Mesenchymal stem cell (in vitro differentiated cells and primary cell): ENCODE measurements at regions not wholly inside any gene's neighbourhood (a gene's known extent, or its start where the extent isn't known, plus 50 kb on each side); places are given as distances from the start of the nearest gene placed in this dataset.

Experiments
- DNase-seq: peaks from one replicate; pipeline ENCODE4 v3.0.0-alpha.2; 2013
- H2AFZ ChIP-seq: one replicate; pipeline ENCODE4 v1.6.1; 2013; ENCODE audit warnings: low read depth, mild to moderate bottlenecking, control low read depth, inconsistent platforms, low read length, moderate library complexity
- H2AK5ac ChIP-seq: 2 replicates; pipeline ENCODE4 v1.6.1; 2013; ENCODE audit warnings: low read length, moderate library complexity, mild to moderate bottlenecking, inconsistent platforms; ENCODE audit not compliant: severe bottlenecking
- H2BK120ac ChIP-seq: one replicate; pipeline ENCODE4 v1.6.1; 2013; ENCODE audit warnings: low read depth, mild to moderate bottlenecking, inconsistent platforms, low read length, moderate library complexity
- H2BK12ac ChIP-seq, 2 experiments: one replicate each; pipeline ENCODE4 v1.6.1; 2013; ENCODE audit warnings: inconsistent platforms in 2 of 2, low read length in 2 of 2, mild to moderate bottlenecking in 2 of 2, moderate library complexity in 2 of 2, control low read depth in 1 of 2
- H2BK15ac ChIP-seq: one replicate; pipeline ENCODE4 v1.6.1; 2013; ENCODE audit warnings: mild to moderate bottlenecking, low read depth, inconsistent platforms; ENCODE audit not compliant: poor library complexity, severe bottlenecking
- H2BK5ac ChIP-seq: 2 replicates; pipeline ENCODE4 v1.6.1; 2013; ENCODE audit warnings: low read depth, mild to moderate bottlenecking, low read length, control low read depth, inconsistent platforms; ENCODE audit not compliant: poor library complexity, severe bottlenecking
- H3K14ac ChIP-seq, 2 experiments: one replicate each; pipeline ENCODE4 v1.6.1; 2013; ENCODE audit warnings: inconsistent platforms in 2 of 2, low read length in 2 of 2, control low read depth in 1 of 2, mild to moderate bottlenecking in 1 of 2, moderate library complexity in 1 of 2
- H3K18ac ChIP-seq, 2 experiments: one replicate each; pipeline ENCODE4 v1.6.1; 2013; ENCODE audit warnings: inconsistent platforms in 2 of 2, low read length in 2 of 2, control low read depth in 1 of 2, low read depth in 1 of 2, mild to moderate bottlenecking in 1 of 2
- H3K23ac ChIP-seq, 2 experiments: one replicate each; pipeline ENCODE4 v1.6.1; 2013; ENCODE audit warnings: inconsistent platforms in 2 of 2, low read length in 2 of 2, mild to moderate bottlenecking in 2 of 2, moderate library complexity in 2 of 2, control low read depth in 1 of 2
- H3K27ac ChIP-seq: 2 replicates; pipeline ENCODE4 v1.5.1; 2013; ENCODE audit warnings: mild to moderate bottlenecking, moderate library complexity, low read length, control low read depth, inconsistent platforms; ENCODE audit not compliant: poor library complexity, severe bottlenecking
- H3K27me3 ChIP-seq, 2 experiments: 2 replicates each; pipeline versions ENCODE4 v1.6.1 to v1.7.0; 2013; ENCODE audit warnings: low read length in 2 of 2, mild to moderate bottlenecking in 2 of 2, moderate library complexity in 2 of 2, control low read depth in 1 of 2, inconsistent platforms in 1 of 2; ENCODE audit not compliant: control insufficient read depth in 1 of 2, insufficient read depth in 1 of 2
- H3K36me3 ChIP-seq, 2 experiments: 2 replicates each; pipeline versions ENCODE4 v1.6.1 to v1.7.0; 2013; ENCODE audit warnings: low read length in 2 of 2, control low read depth in 1 of 2, inconsistent platforms in 1 of 2, low read depth in 1 of 2, mild to moderate bottlenecking in 1 of 2; ENCODE audit not compliant: insufficient read depth in 2 of 2, control insufficient read depth in 1 of 2
- H3K4ac ChIP-seq, 2 experiments: one replicate each; pipeline ENCODE4 v1.6.1; 2013; ENCODE audit warnings: inconsistent platforms in 2 of 2, low read length in 2 of 2, mild to moderate bottlenecking in 2 of 2, moderate library complexity in 2 of 2, control low read depth in 1 of 2, low read depth in 1 of 2
- H3K4me1 ChIP-seq: 2 replicates; pipeline ENCODE4 v1.6.1; 2013; ENCODE audit warnings: low read depth, low read length, control low read depth; ENCODE audit not compliant: control insufficient read depth, insufficient read depth
- H3K4me2 ChIP-seq: 2 replicates; pipeline ENCODE4 v1.6.1; 2013; ENCODE audit warnings: low read length, mild to moderate bottlenecking, inconsistent platforms; ENCODE audit not compliant: poor library complexity, severe bottlenecking
- H3K4me3 ChIP-seq, 2 experiments: 2 replicates each; pipeline versions ENCODE4 v1.5.1 to v1.7.0; 2013; ENCODE audit warnings: low read length in 2 of 2, mild to moderate bottlenecking in 2 of 2, control low read depth in 1 of 2, low read depth in 1 of 2; ENCODE audit not compliant: insufficient read depth in 1 of 2
- H3K79me1 ChIP-seq: replicated peaks from 2 replicates; pipeline ENCODE4 v1.6.1; 2013; ENCODE audit warnings: mild to moderate bottlenecking, control low read depth, low read length, inconsistent platforms; ENCODE audit not compliant: poor library complexity, severe bottlenecking
- H3K9ac ChIP-seq: 2 replicates; pipeline ENCODE4 v1.7.0; 2013; ENCODE audit warnings: mild to moderate bottlenecking, low read length, moderate library complexity
- H3K9me3 ChIP-seq: 2 replicates; pipeline ENCODE4 v1.7.0; 2013; ENCODE audit warnings: mild to moderate bottlenecking, low read length; ENCODE audit not compliant: control insufficient read depth
- H4K8ac ChIP-seq: one replicate; pipeline ENCODE4 v1.6.1; 2013; ENCODE audit warnings: inconsistent platforms, mild to moderate bottlenecking, low read length, moderate library complexity
- H4K91ac ChIP-seq: one replicate; pipeline ENCODE4 v1.6.1; 2013; ENCODE audit warnings: mild to moderate bottlenecking, low read length, inconsistent platforms
- WGBS: methylation state at CpG from one replicate; pipeline ENCODE4 v1.1.7; 2013; ENCODE audit warnings: mixed read lengths; 5-methylcytosine and 5-hydroxymethylcytosine counted together

DNA sequence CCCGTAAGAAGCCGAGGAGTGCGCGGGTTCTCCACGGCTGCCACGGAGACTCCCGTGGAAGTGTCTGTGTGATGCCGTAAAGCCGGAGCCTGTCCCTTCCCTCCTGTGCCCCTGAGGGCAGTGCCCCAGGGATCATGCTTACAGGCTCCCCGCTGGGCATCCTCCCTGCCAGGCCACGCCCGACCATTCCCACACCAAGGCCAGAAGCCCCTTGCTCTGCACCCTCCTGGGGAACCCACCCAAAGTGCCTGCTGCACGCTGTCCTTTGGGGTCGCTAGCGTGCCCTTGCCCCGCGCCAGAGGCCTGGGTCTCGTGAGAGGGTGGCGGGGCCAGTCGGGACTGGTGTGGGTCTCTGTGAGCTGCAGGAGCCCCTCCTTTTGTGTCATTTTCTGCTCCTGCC, 228.5 kb upstream of the C1orf174 start:
- Histone ChIP-seq H4K8ac (no peak overlapping the region), H3K9me3 (no peaks in the 10 kb centered on the region), H2BK120ac (no peak overlapping the region), H3K4me1 (no peaks in the 10 kb centered on the region), H3K14ac (no peak overlapping the region), H3K23ac (no peak overlapping the region), H2BK12ac (no peak overlapping the region), H3K4me2 (no peak overlapping the region), H3K36me3 (no peaks in the 10 kb centered on the region), H3K79me1 (no peaks in the 10 kb centered on the region), H3K9ac (no peak overlapping the region), H2BK5ac (no peak overlapping the region), H4K91ac (no peak overlapping the region), H3K4me3 (no peak overlapping the region), H3K27me3 (no peaks in the 10 kb centered on the region), H3K18ac (no peak overlapping the region), H3K4ac (no peak overlapping the region), H3K27ac (no peak overlapping the region), H2AFZ (no peak overlapping the region), H2BK15ac (no peak overlapping the region), H2AK5ac (no peak overlapping the region)
- 90% methylated on average over 20 of the region's 20 CpGs for WGBS
- no peak for DNase-seq

DNA sequence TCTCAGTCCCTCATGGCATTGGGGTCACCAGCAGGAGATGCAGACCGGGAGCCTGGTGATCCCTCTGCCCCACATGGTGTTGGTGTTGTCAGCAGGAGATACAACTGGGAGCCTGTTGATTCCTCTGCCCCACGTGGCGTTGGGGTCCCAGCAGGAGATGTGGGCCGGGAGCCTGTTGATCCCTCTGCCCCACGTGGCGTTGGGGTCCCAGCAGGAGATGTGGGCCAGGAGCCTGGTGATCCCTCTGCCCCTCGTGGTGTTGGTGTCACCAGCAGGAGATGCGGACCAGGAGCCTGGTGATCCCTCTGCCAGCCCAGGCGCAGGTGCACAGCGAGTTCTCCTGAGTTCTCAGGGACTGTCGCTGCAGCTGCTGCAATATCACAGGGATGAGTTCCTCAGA, 229.6 kb upstream of the C1orf174 start:
- no peak overlapping the region for H2AK5ac ChIP-seq
- H3K27ac ChIP-seq = no peak overlapping the region
- no peak overlapping the region for H2BK5ac ChIP-seq
- no peak overlapping the region for H4K8ac ChIP-seq
- no peaks in the 10 kb centered on the region for H3K27me3 ChIP-seq
- DNase-seq = no peak
- no peak overlapping the region for H3K14ac ChIP-seq
- H3K36me3 ChIP-seq = no peaks in the 10 kb centered on the region
- H3K23ac ChIP-seq = no peak overlapping the region
- no peak overlapping the region for H3K4me3 ChIP-seq
- no peaks in the 10 kb centered on the region for H3K9me3 ChIP-seq
- H3K79me1 ChIP-seq = no peaks in the 10 kb centered on the region
- no peak overlapping the region for H2BK15ac ChIP-seq
- no peak overlapping the region for H3K18ac ChIP-seq
- H3K9ac ChIP-seq = no peak overlapping the region
- H2BK12ac ChIP-seq = no peak overlapping the region
- no peak overlapping the region for H4K91ac ChIP-seq
- WGBS = 70% methylated on average over 11 of the region's 11 CpGs
- H3K4me2 ChIP-seq = no peak overlapping the region
- no peak overlapping the region for H2AFZ ChIP-seq
- no peak overlapping the region for H3K4ac ChIP-seq
- no peak overlapping the region for H2BK120ac ChIP-seq
- no peaks in the 10 kb centered on the region for H3K4me1 ChIP-seq

DNA sequence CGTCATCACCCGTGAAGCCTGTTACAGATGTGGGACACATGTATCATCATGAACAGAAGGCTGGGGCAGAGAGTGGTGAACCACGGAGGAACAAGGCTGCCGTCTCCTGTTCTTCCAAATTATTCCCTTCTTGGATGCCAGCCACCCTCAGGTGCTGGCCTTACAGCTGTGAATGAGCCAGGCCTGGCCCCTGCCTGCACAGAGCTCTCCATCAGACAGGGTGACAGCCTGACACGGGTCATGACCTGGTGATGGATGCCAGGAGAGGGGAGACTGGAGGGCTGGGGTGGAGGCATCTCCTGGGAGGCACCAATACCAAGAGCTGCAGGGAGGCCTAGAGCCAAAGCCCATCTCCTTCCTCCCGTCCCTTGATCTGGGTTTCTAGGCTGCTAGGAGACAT, 230.0 kb upstream of the C1orf174 start:
- DNase-seq = no peak
- H3K18ac ChIP-seq = no peak overlapping the region
- H2BK12ac ChIP-seq = no peak overlapping the region
- H2BK120ac ChIP-seq = no peak overlapping the region
- H2AK5ac ChIP-seq = no peak overlapping the region
- H4K8ac ChIP-seq = no peak overlapping the region
- H3K4me2 ChIP-seq = no peak overlapping the region
- no peak overlapping the region for H2BK5ac ChIP-seq
- H3K4me3 ChIP-seq = no peak overlapping the region
- H3K9ac ChIP-seq = no peak overlapping the region
- H4K91ac ChIP-seq = no peak overlapping the region
- 84% methylated on average over 6 of the region's 6 CpGs for WGBS
- no peak overlapping the region for H2BK15ac ChIP-seq
- H3K23ac ChIP-seq = no peak overlapping the region
- H3K27ac ChIP-seq = no peak overlapping the region
- no peak overlapping the region for H2AFZ ChIP-seq
- H3K9me3 ChIP-seq = peaks cover under 1% of the 10 kb centered on the region
- no peaks in the 10 kb centered on the region for H3K27me3 ChIP-seq
- no peaks in the 10 kb centered on the region for H3K4me1 ChIP-seq
- no peaks in the 10 kb centered on the region for H3K36me3 ChIP-seq
- no peak overlapping the region for H3K4ac ChIP-seq
- no peak overlapping the region for H3K14ac ChIP-seq
- H3K79me1 ChIP-seq = no peaks in the 10 kb centered on the region

DNA sequence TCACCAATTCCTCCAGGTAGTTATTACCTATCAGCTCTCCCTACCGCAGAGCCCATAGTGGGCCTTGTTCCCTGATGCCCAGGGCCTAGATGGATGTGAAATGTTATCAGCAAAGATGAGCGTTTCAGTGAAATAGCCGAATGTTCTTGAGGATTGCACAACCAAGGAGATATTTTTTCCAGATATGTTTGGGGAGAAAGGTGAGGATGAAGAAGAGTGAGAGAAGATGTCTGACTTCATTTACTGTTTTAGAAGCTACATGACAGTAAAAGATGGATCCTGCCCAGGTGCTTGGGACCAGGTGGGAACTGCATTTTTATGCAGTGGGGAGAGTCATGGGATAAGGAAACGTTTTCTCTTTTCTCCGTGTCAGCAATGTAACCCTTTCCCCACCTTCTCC, 231.7 kb upstream of the C1orf174 start:
- H3K4ac ChIP-seq = no peak overlapping the region
- no peaks in the 10 kb centered on the region for H3K27me3 ChIP-seq
- WGBS = 66% methylated on average over 5 of the region's 5 CpGs
- H3K14ac ChIP-seq = no peak overlapping the region
- H3K27ac ChIP-seq = no peak overlapping the region
- H2BK12ac ChIP-seq = no peak overlapping the region
- no peak overlapping the region for H3K4me2 ChIP-seq
- DNase-seq = no peak
- H2BK15ac ChIP-seq = no peak overlapping the region
- H2BK120ac ChIP-seq = no peak overlapping the region
- H3K4me1 ChIP-seq = no peaks in the 10 kb centered on the region
- H3K36me3 ChIP-seq = no peaks in the 10 kb centered on the region
- no peak overlapping the region for H2AFZ ChIP-seq
- H4K91ac ChIP-seq = no peak overlapping the region
- no peak overlapping the region for H3K4me3 ChIP-seq
- no peak overlapping the region for H2BK5ac ChIP-seq
- no peak overlapping the region for H4K8ac ChIP-seq
- H3K79me1 ChIP-seq = no peaks in the 10 kb centered on the region
- no peak overlapping the region for H3K18ac ChIP-seq
- no peak overlapping the region for H3K9ac ChIP-seq
- no peak overlapping the region for H3K23ac ChIP-seq
- peaks cover 13% of the 10 kb centered on the region for H3K9me3 ChIP-seq
- H2AK5ac ChIP-seq = no peak overlapping the region
